Pulmonary artery endothelial cell (primary cell): ENCODE measurements at regions not wholly inside any gene's neighbourhood (a gene's known extent, or its start where the extent isn't known, plus 50 kb on each side); places are given as distances from the start of the nearest gene placed in this dataset.
"Not testable (repeated sequence)": the region's sequence is repeated elsewhere in the genome, so short reads cannot be mapped to it uniquely, and the experiment has no call there.

ENCODE experiments used
- DNase-seq: peaks from one replicate; pipeline ENCODE4 v3.0.0-alpha.2; 2011; ENCODE audit warnings: low read depth, low spot score

- DNase-seq: no peak
These were observed 785.1 kb downstream of the LTN1 start for GRCh38 chr21:28207436-28208173.

- DNase-seq: no peak
These were observed 792.0 kb downstream of the LTN1 start for GRCh38 chr21:28200726-28201125.

GRCh38 chr21:28196981-28197380 is 795.7 kb downstream of the LTN1 start:
- no peak for DNase-seq

- no peak for DNase-seq
These were observed 799.5 kb downstream of the LTN1 start for GRCh38 chr21:28193189-28193588.

GRCh38 chr21:28186604-28187003 is 806.1 kb downstream of the LTN1 start:
- no peak for DNase-seq

- DNase-seq: no peak
These were observed 810.9 kb downstream of the LTN1 start for GRCh38 chr21:28181730-28182129.

GRCh38 chr21:28179136-28179535 is 813.5 kb downstream of the LTN1 start:
- no peak for DNase-seq

- DNase-seq: no peak
These were observed 815.6 kb downstream of the LTN1 start for GRCh38 chr21:28177124-28177523.

- DNase-seq: no peak
These were observed 818.0 kb downstream of the LTN1 start for GRCh38 chr21:28174701-28175100.

- DNase-seq: no peak
These were observed 818.7 kb downstream of the LTN1 start for GRCh38 chr21:28174006-28174405.

- DNase-seq: no peak
These were observed 820.3 kb downstream of the LTN1 start for GRCh38 chr21:28172376-28172775.

GRCh38 chr21:28167366-28167765 is 825.3 kb downstream of the LTN1 start:
- DNase-seq: no peak

GRCh38 chr21:28164519-28164918 is 828.2 kb downstream of the LTN1 start:
- DNase-seq: not testable (repeated sequence)

GRCh38 chr21:28162052-28162451 is 830.6 kb downstream of the LTN1 start:
- DNase-seq: not testable (repeated sequence)

GRCh38 chr21:28160378-28160777 is 832.3 kb downstream of the LTN1 start:
- no peak for DNase-seq

GRCh38 chr21:28159396-28159795 is 833.3 kb downstream of the LTN1 start:
- no peak for DNase-seq

GRCh38 chr21:28156590-28156989 is 836.1 kb downstream of the LTN1 start:
- no peak for DNase-seq

- DNase-seq: no peak
These were observed 838.6 kb downstream of the LTN1 start for GRCh38 chr21:28154121-28154520.

- DNase-seq: no peak
These were observed 839.9 kb downstream of the LTN1 start for GRCh38 chr21:28152732-28153131.

- no peak for DNase-seq
These were observed 840.9 kb downstream of the LTN1 start for GRCh38 chr21:28151758-28152157.

GRCh38 chr21:28150778-28151177 is 841.9 kb downstream of the LTN1 start:
- no peak for DNase-seq

GRCh38 chr21:28148400-28149064 is 844.1 kb downstream of the LTN1 start:
- DNase-seq: no peak

- DNase-seq: no peak
These were observed 848.0 kb downstream of the LTN1 start for GRCh38 chr21:28144653-28145052.
